ENCODE measurements at regions not wholly inside any gene's neighbourhood (a gene's known extent, or its start where the extent isn't known, plus 50 kb on each side); places are given as distances from the start of the nearest gene placed in this dataset.

- Histone ChIP-seq H3K4me1 (ENCODE audit: control insufficient read depth, low read depth, low read length) (peaks cover 12% of the 10 kb centered on the region), H3K27me3 (ENCODE audit: control insufficient read depth, insufficient read depth, low read length) (no peaks in the 10 kb centered on the region), H3K36me3 (ENCODE audit: control insufficient read depth, low read depth, low read length) (no peaks in the 10 kb centered on the region), H3K4me3 (ENCODE audit: low read length) (no peak overlapping the region), H3K9ac (ENCODE audit: low read length) (no peak overlapping the region), H3K27ac (ENCODE audit: low read length) (no peak overlapping the region), H3K9me3 (ENCODE audit: control insufficient read depth, low read depth, low read length) (no peaks in the 10 kb centered on the region)
These were observed 133.1 kb downstream of the HSD17B3 start for GRCh38 chr9:96168882-96169281.

GRCh38 chr9:96167011-96167410 lies 135.0 kb downstream of the HSD17B3 start:
- H3K4me3 ChIP-seq (ENCODE audit: low read length), result no peak overlapping the region
- no peaks in the 10 kb centered on the region for H3K36me3 ChIP-seq (ENCODE audit: control insufficient read depth, low read depth, low read length)
- H3K27me3 ChIP-seq (ENCODE audit: control insufficient read depth, insufficient read depth, low read length), result no peaks in the 10 kb centered on the region
- H3K27ac ChIP-seq (ENCODE audit: low read length), result no peak overlapping the region
- H3K4me1 ChIP-seq (ENCODE audit: control insufficient read depth, low read depth, low read length), result peaks cover 12% of the 10 kb centered on the region
- no peaks in the 10 kb centered on the region for H3K9me3 ChIP-seq (ENCODE audit: control insufficient read depth, low read depth, low read length)
- no peak overlapping the region for H3K9ac ChIP-seq (ENCODE audit: low read length)

- Histone ChIP-seq H3K9me3 (ENCODE audit: control insufficient read depth, low read depth, low read length) (no peaks in the 10 kb centered on the region), H3K4me1 (ENCODE audit: control insufficient read depth, low read depth, low read length) (peaks cover 4% of the 10 kb centered on the region), H3K4me3 (ENCODE audit: low read length) (no peak overlapping the region), H3K27ac (ENCODE audit: low read length) (no peak overlapping the region), H3K27me3 (ENCODE audit: control insufficient read depth, insufficient read depth, low read length) (no peaks in the 10 kb centered on the region), H3K9ac (ENCODE audit: low read length) (no peak overlapping the region), H3K36me3 (ENCODE audit: control insufficient read depth, low read depth, low read length) (no peaks in the 10 kb centered on the region)
These were observed 137.7 kb downstream of the HSD17B3 start for GRCh38 chr9:96164268-96164683.

- no peaks in the 10 kb centered on the region for H3K4me1 ChIP-seq (ENCODE audit: control insufficient read depth, low read depth, low read length)
- no peak overlapping the region for H3K27ac ChIP-seq (ENCODE audit: low read length)
- no peak overlapping the region for H3K4me3 ChIP-seq (ENCODE audit: low read length)
- H3K27me3 ChIP-seq (ENCODE audit: control insufficient read depth, insufficient read depth, low read length), result no peaks in the 10 kb centered on the region
- H3K36me3 ChIP-seq (ENCODE audit: control insufficient read depth, low read depth, low read length), result no peaks in the 10 kb centered on the region
- no peaks in the 10 kb centered on the region for H3K9me3 ChIP-seq (ENCODE audit: control insufficient read depth, low read depth, low read length)
- no peak overlapping the region for H3K9ac ChIP-seq (ENCODE audit: low read length)
These were observed 138.3 kb downstream of the HSD17B3 start for GRCh38 chr9:96163712-96164111.

GRCh38 chr9:96163161-96163560 lies 138.8 kb downstream of the HSD17B3 start:
- H3K9ac ChIP-seq (ENCODE audit: low read length), result no peak overlapping the region

GRCh38 chr9:96161819-96162218 lies 140.2 kb downstream of the HSD17B3 start:
- Histone ChIP-seq H3K9ac (ENCODE audit: low read length) (no peak overlapping the region), H3K4me1 (ENCODE audit: control insufficient read depth, low read depth, low read length) (peaks cover 4% of the 10 kb centered on the region), H3K36me3 (ENCODE audit: control insufficient read depth, low read depth, low read length) (no peaks in the 10 kb centered on the region), H3K9me3 (ENCODE audit: control insufficient read depth, low read depth, low read length) (no peaks in the 10 kb centered on the region), H3K4me3 (ENCODE audit: low read length) (no peak overlapping the region), H3K27ac (ENCODE audit: low read length) (no peak overlapping the region), H3K27me3 (ENCODE audit: control insufficient read depth, insufficient read depth, low read length) (no peaks in the 10 kb centered on the region)

More at GRCh38 chr9:96163161-96163560, 138.8 kb downstream of the HSD17B3 start:
- Histone ChIP-seq H3K27ac (ENCODE audit: low read length) (no peak overlapping the region), H3K4me1 (ENCODE audit: control insufficient read depth, low read depth, low read length) (no peaks in the 10 kb centered on the region), H3K4me3 (ENCODE audit: low read length) (no peak overlapping the region), H3K9me3 (ENCODE audit: control insufficient read depth, low read depth, low read length) (no peaks in the 10 kb centered on the region), H3K27me3 (ENCODE audit: control insufficient read depth, insufficient read depth, low read length) (no peaks in the 10 kb centered on the region), H3K36me3 (ENCODE audit: control insufficient read depth, low read depth, low read length) (no peaks in the 10 kb centered on the region)

GRCh38 chr9:96160866-96161265 lies 141.1 kb downstream of the HSD17B3 start:
- no peaks in the 10 kb centered on the region for H3K27me3 ChIP-seq (ENCODE audit: control insufficient read depth, insufficient read depth, low read length)
- H3K36me3 ChIP-seq (ENCODE audit: control insufficient read depth, low read depth, low read length), result no peaks in the 10 kb centered on the region
- peaks cover 6% of the 10 kb centered on the region for H3K4me1 ChIP-seq (ENCODE audit: control insufficient read depth, low read depth, low read length)
- no peak overlapping the region for H3K27ac ChIP-seq (ENCODE audit: low read length)
- no peaks in the 10 kb centered on the region for H3K9me3 ChIP-seq (ENCODE audit: control insufficient read depth, low read depth, low read length)
- H3K4me3 ChIP-seq (ENCODE audit: low read length), result no peak overlapping the region
- no peak overlapping the region for H3K9ac ChIP-seq (ENCODE audit: low read length)

- Histone ChIP-seq H3K4me3 (ENCODE audit: low read length) (no peak overlapping the region), H3K9ac (ENCODE audit: low read length) (no peak overlapping the region), H3K27me3 (ENCODE audit: control insufficient read depth, insufficient read depth, low read length) (no peaks in the 10 kb centered on the region)
These were observed 141.8 kb downstream of the HSD17B3 start for GRCh38 chr9:96160168-96160567.

GRCh38 chr9:96159596-96159995 lies 142.4 kb downstream of the HSD17B3 start:
- no peak overlapping the region for H3K4me3 ChIP-seq (ENCODE audit: low read length)
- no peaks in the 10 kb centered on the region for H3K36me3 ChIP-seq (ENCODE audit: control insufficient read depth, low read depth, low read length)
- no peaks in the 10 kb centered on the region for H3K27me3 ChIP-seq (ENCODE audit: control insufficient read depth, insufficient read depth, low read length)
- no peaks in the 10 kb centered on the region for H3K9me3 ChIP-seq (ENCODE audit: control insufficient read depth, low read depth, low read length)
- H3K9ac ChIP-seq (ENCODE audit: low read length), result no peak overlapping the region
- H3K27ac ChIP-seq (ENCODE audit: low read length), result no peak overlapping the region
- peaks cover 6% of the 10 kb centered on the region for H3K4me1 ChIP-seq (ENCODE audit: control insufficient read depth, low read depth, low read length)

More at GRCh38 chr9:96160168-96160567, 141.8 kb downstream of the HSD17B3 start:
- no peak overlapping the region for H3K27ac ChIP-seq (ENCODE audit: low read length)
- H3K36me3 ChIP-seq (ENCODE audit: control insufficient read depth, low read depth, low read length), result no peaks in the 10 kb centered on the region
- H3K4me1 ChIP-seq (ENCODE audit: control insufficient read depth, low read depth, low read length), result peaks cover 6% of the 10 kb centered on the region
- no peaks in the 10 kb centered on the region for H3K9me3 ChIP-seq (ENCODE audit: control insufficient read depth, low read depth, low read length)

- Histone ChIP-seq H3K36me3 (ENCODE audit: control insufficient read depth, low read depth, low read length) (no peaks in the 10 kb centered on the region), H3K9me3 (ENCODE audit: control insufficient read depth, low read depth, low read length) (no peaks in the 10 kb centered on the region), H3K27me3 (ENCODE audit: control insufficient read depth, insufficient read depth, low read length) (no peaks in the 10 kb centered on the region), H3K4me3 (ENCODE audit: low read length) (no peak overlapping the region), H3K9ac (ENCODE audit: low read length) (no peak overlapping the region), H3K4me1 (ENCODE audit: control insufficient read depth, low read depth, low read length) (peaks cover 6% of the 10 kb centered on the region), H3K27ac (ENCODE audit: low read length) (no peak overlapping the region)
These were observed 142.9 kb downstream of the HSD17B3 start for GRCh38 chr9:96158909-96159575.

GRCh38 chr9:96158147-96158546 lies 143.8 kb downstream of the HSD17B3 start:
- H3K4me3 ChIP-seq (ENCODE audit: low read length), result no peak overlapping the region
- no peaks in the 10 kb centered on the region for H3K9me3 ChIP-seq (ENCODE audit: control insufficient read depth, low read depth, low read length)
- no peaks in the 10 kb centered on the region for H3K36me3 ChIP-seq (ENCODE audit: control insufficient read depth, low read depth, low read length)
- H3K9ac ChIP-seq (ENCODE audit: low read length), result no peak overlapping the region
- H3K27ac ChIP-seq (ENCODE audit: low read length), result no peak overlapping the region
- peaks cover 6% of the 10 kb centered on the region for H3K4me1 ChIP-seq (ENCODE audit: control insufficient read depth, low read depth, low read length)
- H3K27me3 ChIP-seq (ENCODE audit: control insufficient read depth, insufficient read depth, low read length), result no peaks in the 10 kb centered on the region

- Histone ChIP-seq H3K9me3 (ENCODE audit: control insufficient read depth, low read depth, low read length) (no peaks in the 10 kb centered on the region), H3K36me3 (ENCODE audit: control insufficient read depth, low read depth, low read length) (no peaks in the 10 kb centered on the region), H3K27ac (ENCODE audit: low read length) (no peak overlapping the region), H3K27me3 (ENCODE audit: control insufficient read depth, insufficient read depth, low read length) (no peaks in the 10 kb centered on the region), H3K4me3 (ENCODE audit: low read length) (no peak overlapping the region), H3K9ac (ENCODE audit: low read length) (no peak overlapping the region), H3K4me1 (ENCODE audit: control insufficient read depth, low read depth, low read length) (peaks cover 6% of the 10 kb centered on the region)
These were observed 144.3 kb downstream of the HSD17B3 start for GRCh38 chr9:96157675-96158074.
